ENCODE measurements at regions not wholly inside any gene's neighbourhood (a gene's known extent, or its start where the extent isn't known, plus 50 kb on each side); places are given as distances from the start of the nearest gene placed in this dataset.

DNA sequence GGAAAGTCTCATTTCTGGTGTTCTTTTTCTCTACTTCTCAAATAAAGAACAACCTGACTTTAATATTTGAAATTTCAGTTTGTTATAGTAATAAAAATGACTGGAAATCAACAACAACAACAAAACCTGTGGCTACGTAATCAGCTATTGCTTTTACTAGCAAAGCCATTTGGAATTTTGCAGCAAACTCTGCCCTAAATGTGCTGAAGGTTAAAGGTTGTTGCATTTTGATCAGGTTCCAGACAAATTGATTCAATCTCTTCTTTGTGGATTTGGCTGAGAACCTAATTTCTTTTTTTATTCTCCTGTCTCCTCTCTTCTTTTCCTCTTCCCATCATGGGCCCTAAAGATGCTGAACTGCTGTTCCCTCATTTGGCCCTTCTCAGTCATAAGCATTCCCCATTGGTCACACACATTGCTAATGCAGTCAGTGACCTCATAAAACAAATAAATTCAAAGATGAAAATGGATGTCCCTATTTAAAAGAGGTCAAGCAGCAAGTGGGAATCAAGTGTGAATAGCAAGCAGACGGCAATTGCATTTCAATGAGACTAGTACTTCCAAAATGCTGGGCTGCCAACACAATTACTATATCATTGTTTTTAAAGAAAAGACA lies 795.1 kb upstream of the CDH8 start:
- ChIA-PET POLR2A (no interaction called here), SMC1A (ENCODE audit: uncharacterized antibody, unreplicated experiment) (no interaction called here), CTCF (no interaction called here), RAD21 (ENCODE audit: unreplicated experiment) (no interaction called here)
- no peak for FAIRE-seq
- Histone ChIP-seq H3K36me3 (ENCODE audit: control insufficient read depth in 2 of 2, insufficient read depth in 2 of 2, low read length in 1 of 2) (no peaks in the 10 kb centered on the region), H3K9ac (ENCODE audit: control insufficient read depth, insufficient read depth, low read length) (no peak overlapping the region), H3K9me3 (replicated peaks; ENCODE audit: control insufficient read depth, insufficient read depth, low read length) (no peaks in the 10 kb centered on the region), H4K20me1 (ENCODE audit: control insufficient read depth, insufficient read depth) (no peaks in the 10 kb centered on the region), H3K27me3 (replicated peaks in 1 of 2; ENCODE audit: control insufficient read depth in 2 of 2, insufficient read depth in 2 of 2, low read length in 1 of 2) (no peaks in the 10 kb centered on the region), H3K4me1 (ENCODE audit: control insufficient read depth, insufficient read depth, low read length) (no peaks in the 10 kb centered on the region), H3K79me2 (ENCODE audit: control insufficient read depth, insufficient read depth, low read length) (no peaks in the 10 kb centered on the region), H3K27ac (ENCODE audit: control insufficient read depth, insufficient read depth) (no peak overlapping the region), H2AFZ (ENCODE audit: control insufficient read depth, low read depth, low read length) (no peak overlapping the region), H3K4me3 (no peak overlapping the region), H3K4me2 (ENCODE audit: control insufficient read depth, insufficient read depth) (no peak overlapping the region)
- WGBS (ENCODE audit: insufficient coverage, insufficient replicate concordance, low lambda C conversion rate, missing lambda C conversion rate), result 0% methylated on average over 2 of the region's 2 CpGs
- ATAC-seq, result no peak
- intact Hi-C loops (cut with micrococcal nuclease; ENCODE audit: unreplicated experiment), result no loop called here
- no peak for DNase-seq (ENCODE audit: low read depth, low spot score)
- no TSS peak for BruUV-seq (replicated peaks)
- TF ChIP-seq SRF (IDR thresholded peaks at IDR 0.05; ENCODE audit: low read depth in 2 of 2, low read length in 2 of 2) (no peak), JUNB (IDR thresholded peaks at IDR 0.05) (no peak), BCL11A (IDR thresholded peaks at IDR 0.05; ENCODE audit: low read depth, low read length) (no peak), HDAC6 (IDR thresholded peaks at IDR 0.05; ENCODE audit: unreplicated experiment) (no peak), KDM1A (IDR thresholded peaks at IDR 0.05; ENCODE audit: borderline replicate concordance) (no peak), HDGF (IDR thresholded peaks at IDR 0.05) (no peak), IKZF1 (conservative IDR thresholded peaks at IDR 0.05) (no peak)
- TF ChIP-seq, protein P1, sequence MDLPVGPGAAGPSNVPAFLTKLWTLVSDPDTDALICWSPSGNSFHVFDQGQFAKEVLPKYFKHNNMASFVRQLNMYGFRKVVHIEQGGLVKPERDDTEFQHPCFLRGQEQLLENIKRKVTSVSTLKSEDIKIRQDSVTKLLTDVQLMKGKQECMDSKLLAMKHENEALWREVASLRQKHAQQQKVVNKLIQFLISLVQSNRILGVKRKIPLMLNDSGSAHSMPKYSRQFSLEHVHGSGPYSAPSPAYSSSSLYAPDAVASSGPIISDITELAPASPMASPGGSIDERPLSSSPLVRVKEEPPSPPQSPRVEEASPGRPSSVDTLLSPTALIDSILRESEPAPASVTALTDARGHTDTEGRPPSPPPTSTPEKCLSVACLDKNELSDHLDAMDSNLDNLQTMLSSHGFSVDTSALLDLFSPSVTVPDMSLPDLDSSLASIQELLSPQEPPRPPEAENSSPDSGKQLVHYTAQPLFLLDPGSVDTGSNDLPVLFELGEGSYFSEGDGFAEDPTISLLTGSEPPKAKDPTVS (IDR thresholded peaks at IDR 0.05; ENCODE audit: low read depth, low read length), result no peak
- TF ChIP-seq, protein P2, sequence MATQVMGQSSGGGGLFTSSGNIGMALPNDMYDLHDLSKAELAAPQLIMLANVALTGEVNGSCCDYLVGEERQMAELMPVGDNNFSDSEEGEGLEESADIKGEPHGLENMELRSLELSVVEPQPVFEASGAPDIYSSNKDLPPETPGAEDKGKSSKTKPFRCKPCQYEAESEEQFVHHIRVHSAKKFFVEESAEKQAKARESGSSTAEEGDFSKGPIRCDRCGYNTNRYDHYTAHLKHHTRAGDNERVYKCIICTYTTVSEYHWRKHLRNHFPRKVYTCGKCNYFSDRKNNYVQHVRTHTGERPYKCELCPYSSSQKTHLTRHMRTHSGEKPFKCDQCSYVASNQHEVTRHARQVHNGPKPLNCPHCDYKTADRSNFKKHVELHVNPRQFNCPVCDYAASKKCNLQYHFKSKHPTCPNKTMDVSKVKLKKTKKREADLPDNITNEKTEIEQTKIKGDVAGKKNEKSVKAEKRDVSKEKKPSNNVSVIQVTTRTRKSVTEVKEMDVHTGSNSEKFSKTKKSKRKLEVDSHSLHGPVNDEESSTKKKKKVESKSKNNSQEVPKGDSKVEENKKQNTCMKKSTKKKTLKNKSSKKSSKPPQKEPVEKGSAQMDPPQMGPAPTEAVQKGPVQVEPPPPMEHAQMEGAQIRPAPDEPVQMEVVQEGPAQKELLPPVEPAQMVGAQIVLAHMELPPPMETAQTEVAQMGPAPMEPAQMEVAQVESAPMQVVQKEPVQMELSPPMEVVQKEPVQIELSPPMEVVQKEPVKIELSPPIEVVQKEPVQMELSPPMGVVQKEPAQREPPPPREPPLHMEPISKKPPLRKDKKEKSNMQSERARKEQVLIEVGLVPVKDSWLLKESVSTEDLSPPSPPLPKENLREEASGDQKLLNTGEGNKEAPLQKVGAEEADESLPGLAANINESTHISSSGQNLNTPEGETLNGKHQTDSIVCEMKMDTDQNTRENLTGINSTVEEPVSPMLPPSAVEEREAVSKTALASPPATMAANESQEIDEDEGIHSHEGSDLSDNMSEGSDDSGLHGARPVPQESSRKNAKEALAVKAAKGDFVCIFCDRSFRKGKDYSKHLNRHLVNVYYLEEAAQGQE (IDR thresholded peaks at IDR 0.05; ENCODE audit: low read depth, low read length), result no peak
- in situ Hi-C loops (cut with MboI), result no loop called here
